Heart left ventricle (tissue), 13 donors: ENCODE measurements at regions not wholly inside any gene's neighbourhood (a gene's known extent, or its start where the extent isn't known, plus 50 kb on each side); places are given as distances from the start of the nearest gene placed in this dataset.

Source experiments
- POLR2A ChIP-seq, 2 donors: fragments of 450-650 bp; IDR thresholded peaks; one replicate each; pipeline ENCODE4 v1.6.1; 2017; ENCODE audit warnings: antibody characterized with exemption in 2 of 2, mild to moderate bottlenecking in 2 of 2, moderate library complexity in 2 of 2
- TF ChIP-seq, protein P1 (sequence below), 12 donors: fragments of 200-600 bp; sonication (generic) in 4 of 12; IDR thresholded peaks; one replicate each; pipeline versions ENCODE4 v1.5.0 to v1.8.0; 2018 to 2022; ENCODE audit warnings: antibody characterized with exemption in 12 of 12, mild to moderate bottlenecking in 5 of 12
- donor health status: ischemic (EF 13 %, LVEDD 7.1; RV severe dilation, severe dysfunction).
- donor health status: DM: no; HTN: yes; CAD: no.
- donor health status: DM: no; HTN: no; CAD: no.
- donor health status: ischemic (EF 25% LVEDD 6.9; RV normal size, moderate dysfunction).
- donor health status: ischemic (EF 25% LVEDD 5.7; RV mildly dilated, moderate dysfunction).
- donor health status: ischemic (EF 35%, LVEDD 5.7; RV mildly dilated, moderate dysfunction).
- donor health status: nonischemic (EF 11% LVEDD 7.7; RV severe dilation, severe dysfunction).
- donor health status: DM: yes; HTN: yes; CAD: no.
- donor health status: PGD.
- donor health status: ischemic (EF 29% LVEDD 5.4; RV normal size, mild dysfunction).
- donor health status: nonischemic (EF 23%, LVEDD 6.1; RV moderate dilation, normal function).

DNA sequence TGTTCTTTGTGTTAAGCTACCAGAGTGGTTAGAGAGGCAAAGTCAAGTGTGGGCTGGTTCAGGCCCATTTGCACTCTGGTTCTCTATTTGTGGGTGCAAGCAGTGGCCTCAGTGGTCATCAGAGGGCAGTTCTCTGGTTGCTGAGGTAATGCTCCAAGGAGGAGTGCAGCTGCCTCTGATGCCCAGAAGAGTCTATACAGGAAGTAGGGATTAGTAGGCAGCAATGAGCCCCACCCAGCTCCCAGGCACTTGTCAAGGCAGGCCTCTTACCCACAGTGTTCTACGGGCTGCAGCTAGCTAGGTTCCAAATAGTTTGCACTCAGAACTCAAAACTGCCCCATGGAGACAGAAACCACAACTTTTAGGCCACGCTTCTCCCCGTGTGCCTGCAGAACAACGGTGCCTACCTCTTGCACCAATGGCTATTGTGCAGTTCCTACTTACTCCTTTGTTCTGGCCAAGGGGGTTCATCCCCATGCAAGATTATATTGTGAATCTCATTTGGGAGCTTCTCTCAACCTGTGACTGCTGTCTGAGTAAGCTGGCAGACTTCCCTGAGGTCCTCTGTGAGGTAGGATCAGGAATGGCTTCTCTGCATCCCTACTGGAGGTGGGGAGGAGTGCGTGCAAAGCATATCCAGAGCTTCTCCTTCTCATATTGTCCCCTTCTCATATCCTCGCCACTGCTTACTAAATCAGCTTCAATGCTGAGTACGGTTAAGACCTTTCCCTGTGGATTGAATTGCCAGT lies 410.3 kb upstream of the LMO3 start:
- TF ChIP-seq, protein P1, sequence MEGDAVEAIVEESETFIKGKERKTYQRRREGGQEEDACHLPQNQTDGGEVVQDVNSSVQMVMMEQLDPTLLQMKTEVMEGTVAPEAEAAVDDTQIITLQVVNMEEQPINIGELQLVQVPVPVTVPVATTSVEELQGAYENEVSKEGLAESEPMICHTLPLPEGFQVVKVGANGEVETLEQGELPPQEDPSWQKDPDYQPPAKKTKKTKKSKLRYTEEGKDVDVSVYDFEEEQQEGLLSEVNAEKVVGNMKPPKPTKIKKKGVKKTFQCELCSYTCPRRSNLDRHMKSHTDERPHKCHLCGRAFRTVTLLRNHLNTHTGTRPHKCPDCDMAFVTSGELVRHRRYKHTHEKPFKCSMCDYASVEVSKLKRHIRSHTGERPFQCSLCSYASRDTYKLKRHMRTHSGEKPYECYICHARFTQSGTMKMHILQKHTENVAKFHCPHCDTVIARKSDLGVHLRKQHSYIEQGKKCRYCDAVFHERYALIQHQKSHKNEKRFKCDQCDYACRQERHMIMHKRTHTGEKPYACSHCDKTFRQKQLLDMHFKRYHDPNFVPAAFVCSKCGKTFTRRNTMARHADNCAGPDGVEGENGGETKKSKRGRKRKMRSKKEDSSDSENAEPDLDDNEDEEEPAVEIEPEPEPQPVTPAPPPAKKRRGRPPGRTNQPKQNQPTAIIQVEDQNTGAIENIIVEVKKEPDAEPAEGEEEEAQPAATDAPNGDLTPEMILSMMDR (IDR thresholded peaks at IDR 0.05), result no peak
- TF ChIP-seq POLR2A (IDR thresholded peaks at IDR 0.05), result no peak
